ENCODE measurements at regions not wholly inside any gene's neighbourhood (a gene's known extent, or its start where the extent isn't known, plus 50 kb on each side); places are given as distances from the start of the nearest gene placed in this dataset.
"Not testable (repeated sequence)": the region's sequence is repeated elsewhere in the genome, so short reads cannot be mapped to it uniquely, and the experiment has no call there.

DNA sequence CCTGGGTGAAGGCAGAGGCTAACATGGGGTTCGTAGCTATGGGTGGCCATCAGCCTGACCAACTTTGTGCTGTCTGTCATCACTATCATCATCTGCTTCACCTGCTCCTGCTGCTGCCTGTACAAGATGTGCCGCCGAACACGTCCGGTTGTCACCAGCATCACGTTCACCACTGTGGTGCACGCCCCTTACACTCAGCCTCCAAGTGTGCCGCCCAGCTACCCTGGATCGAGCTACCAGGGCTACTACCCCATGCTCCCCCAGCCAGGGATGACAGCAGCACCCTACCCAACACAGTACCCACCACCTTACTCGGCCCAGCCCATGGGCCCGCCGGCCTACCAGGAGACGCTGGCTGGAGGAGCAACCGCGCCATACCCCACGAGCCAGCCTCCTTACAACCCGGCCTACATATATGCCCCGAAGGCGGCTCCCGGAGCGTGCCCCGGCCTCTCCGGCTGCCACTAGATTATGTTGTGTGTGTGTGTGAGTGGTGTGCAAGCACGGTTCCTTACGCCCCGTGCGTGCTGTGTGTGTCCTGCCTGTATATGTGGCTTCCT is 213.4 kb upstream of the XIST start:
- no peak for DNase-seq (ENCODE audit: low spot score)

DNA sequence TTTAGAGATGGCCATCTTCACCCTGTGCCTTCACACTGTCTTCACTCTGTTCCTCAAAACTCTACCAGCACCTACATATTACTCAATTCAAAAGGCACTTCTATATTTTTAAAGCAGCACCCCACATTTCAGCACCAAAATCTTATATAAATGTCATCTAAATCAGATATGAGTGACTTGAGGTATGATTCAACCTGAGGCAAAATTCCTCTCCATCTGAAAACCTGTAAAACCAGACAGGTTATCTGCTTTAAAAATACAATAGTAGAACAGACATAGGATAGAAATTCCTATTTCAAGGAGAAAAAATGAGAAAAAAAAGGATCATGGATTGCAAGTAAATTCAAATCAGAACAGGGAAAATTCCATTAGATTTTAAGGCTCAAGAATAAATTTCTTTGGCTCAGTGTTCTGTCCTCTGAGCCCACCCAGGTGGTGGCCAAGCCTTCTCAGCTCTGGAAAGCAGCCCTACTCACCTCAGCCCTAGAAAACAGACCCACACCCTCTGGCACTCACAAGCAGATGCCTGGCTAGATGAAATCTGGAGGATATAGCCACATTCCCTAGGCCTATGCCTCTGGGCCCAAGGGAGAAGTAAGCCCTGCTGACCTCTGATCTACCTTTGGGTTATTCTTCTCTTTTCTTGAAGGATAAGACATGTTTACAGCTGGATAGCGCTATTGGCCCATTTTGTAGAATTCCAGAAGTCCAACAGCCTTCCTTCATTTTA is 211.1 kb upstream of the XIST start:
- no peak for DNase-seq (ENCODE audit: low spot score)

DNA sequence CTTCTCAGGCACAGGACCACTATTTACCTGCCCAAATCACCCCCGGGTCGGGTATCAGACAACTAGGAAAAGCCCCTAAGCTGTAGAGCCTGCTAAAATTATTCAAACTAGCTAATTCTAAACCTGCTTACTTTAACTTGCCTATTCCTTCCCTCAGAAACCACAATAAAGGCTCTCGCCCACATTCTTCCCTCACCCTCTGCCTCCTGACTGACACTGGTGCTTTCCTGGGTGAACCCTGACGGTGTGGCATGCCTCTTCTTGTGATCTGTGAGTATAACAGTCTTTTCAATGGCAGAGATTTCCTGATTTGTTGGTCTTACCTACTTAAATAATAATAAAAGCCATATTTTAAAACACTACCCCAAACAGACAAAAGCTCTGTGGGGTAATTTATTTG is 209.4 kb upstream of the XIST start:
- no peak for DNase-seq (ENCODE audit: low spot score)

DNA sequence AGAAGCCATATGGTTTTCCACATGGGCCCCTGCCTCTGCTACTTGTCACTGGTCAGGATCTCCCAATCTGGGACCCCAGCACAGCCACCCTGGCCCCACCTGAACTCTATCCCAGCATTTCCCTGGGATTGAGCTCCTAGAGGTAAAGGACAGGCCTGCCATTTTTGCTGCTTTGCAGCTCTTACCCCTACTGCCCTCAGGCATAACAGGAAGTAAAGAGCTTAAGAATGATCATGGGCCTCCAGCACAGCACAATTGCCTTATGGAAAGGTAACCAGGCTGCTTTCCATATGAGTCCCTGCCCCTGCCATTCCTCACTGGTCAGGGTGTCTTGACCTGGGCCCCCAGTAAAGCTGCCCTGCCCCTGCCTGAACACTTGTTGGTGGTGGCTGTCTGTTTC is 196.6 kb upstream of the XIST start:
- DNase-seq (ENCODE audit: low spot score): no peak

DNA sequence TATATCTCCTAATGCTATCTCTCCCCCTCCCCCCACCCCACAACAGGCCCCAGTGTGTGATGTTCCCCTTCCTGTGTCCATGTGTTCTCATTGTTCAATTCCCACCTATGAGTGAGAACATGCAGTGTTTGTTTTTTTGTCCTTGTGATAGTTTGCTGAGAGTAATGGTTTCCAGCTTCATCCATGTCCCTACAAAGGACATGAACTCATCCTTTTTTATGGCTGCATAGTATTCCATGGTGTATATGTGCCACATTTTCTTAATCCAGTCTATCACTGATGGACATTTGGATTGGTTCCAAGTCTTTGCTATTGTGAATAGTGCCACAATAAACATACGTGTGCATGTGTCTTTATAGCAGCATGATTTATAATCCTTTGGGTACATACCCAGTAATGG is 181.6 kb upstream of the XIST start:
- DNase-seq (ENCODE audit: low spot score): not testable (repeated sequence)

DNA sequence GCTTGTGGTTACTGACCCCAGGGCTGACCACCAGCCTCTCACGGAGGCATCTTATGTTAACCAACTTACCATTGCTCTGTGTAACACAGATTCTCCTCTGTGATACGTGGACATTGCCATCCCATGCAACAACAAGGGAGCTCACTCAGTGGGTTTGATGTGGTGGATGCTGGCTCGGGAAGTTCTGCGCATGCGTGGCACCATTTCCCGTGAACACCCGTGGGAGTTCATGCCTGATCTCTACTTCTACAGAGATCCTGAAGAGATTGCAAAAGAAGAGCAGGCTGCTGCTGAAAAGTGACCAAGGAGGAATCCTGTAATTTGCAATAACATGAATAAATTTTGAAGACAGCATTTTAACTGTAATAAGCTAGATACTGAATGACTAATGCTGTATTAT is 179.0 kb upstream of the XIST start:
- DNase-seq (ENCODE audit: low spot score): not testable (repeated sequence)

DNA sequence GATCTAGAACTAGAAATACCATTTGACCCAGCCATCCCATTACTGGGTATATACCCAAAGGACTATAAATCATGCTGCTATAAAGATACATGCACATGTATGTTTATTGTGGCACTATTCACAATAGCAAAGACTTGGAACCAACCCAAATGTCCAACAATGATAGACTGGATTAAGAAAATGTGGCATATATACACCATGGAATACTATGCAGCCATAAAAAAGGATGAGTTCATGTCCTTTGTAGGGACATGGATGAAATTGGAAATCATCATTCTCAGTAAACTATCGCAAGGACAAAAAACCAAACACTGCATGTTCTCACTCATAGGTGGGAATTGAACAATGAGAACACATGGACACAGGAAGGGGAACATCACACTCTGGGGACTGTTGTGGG is 178.3 kb upstream of the XIST start:
- DNase-seq (ENCODE audit: low spot score): not testable (repeated sequence)

DNA sequence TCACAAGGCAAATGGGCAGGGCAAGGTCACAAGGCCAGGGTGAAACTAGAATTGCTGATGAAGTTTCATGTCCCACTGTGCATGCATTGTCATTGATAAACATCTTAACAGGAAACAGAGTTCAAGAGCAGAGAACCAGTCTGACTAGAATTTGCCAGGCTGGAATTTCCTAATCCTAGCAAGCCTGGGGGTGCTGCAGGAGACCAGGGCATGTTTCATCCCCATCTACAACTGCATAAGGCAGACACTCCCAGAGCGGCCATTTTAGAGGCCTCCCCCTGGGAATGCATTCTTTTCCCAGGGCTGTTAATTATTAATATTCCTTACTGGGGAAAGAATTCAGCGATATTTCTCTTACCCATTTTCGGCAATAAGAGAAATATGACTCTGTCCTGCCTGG is 172.6 kb upstream of the XIST start:
- DNase-seq (ENCODE audit: low spot score): not testable (repeated sequence)

DNA sequence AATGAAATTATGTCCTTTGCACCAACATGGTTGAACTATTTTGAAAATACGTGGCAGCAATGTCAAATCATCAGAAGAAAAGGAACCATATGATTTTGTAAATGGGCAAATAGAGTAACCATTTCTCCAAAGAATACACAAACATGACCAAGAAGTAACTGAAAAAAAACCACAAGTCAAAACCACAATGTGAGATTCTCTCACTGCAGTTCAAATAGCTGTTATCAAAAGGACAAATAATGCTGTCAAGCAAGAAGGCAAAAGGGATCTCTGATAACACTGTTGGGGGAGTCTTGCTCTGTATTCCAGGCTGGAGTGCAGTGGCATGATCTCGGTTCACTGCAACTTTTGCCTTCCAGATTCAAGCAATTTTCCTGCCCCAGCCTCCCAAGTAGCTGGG is 170.7 kb upstream of the XIST start:
- DNase-seq (ENCODE audit: low spot score): no peak

DNA sequence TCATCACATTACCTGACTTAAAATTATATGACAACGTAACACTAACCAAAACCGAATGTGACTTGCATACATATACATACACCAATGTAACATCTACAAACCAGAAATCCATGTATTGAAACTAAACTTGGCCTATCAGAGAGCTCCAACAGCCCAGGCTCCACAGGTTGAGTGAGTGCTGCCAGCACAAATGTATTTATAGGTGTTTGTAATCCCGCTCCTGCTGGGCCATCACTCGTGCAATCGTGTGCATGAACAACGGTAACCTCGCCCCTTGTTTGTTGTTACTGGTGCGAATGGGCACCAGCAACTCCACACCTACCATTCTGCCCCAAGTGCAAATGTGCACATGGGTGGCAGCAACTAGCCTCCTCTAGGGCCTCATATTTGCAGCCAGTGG is 165.7 kb upstream of the XIST start:
- no peak for DNase-seq (ENCODE audit: low spot score)

DNA sequence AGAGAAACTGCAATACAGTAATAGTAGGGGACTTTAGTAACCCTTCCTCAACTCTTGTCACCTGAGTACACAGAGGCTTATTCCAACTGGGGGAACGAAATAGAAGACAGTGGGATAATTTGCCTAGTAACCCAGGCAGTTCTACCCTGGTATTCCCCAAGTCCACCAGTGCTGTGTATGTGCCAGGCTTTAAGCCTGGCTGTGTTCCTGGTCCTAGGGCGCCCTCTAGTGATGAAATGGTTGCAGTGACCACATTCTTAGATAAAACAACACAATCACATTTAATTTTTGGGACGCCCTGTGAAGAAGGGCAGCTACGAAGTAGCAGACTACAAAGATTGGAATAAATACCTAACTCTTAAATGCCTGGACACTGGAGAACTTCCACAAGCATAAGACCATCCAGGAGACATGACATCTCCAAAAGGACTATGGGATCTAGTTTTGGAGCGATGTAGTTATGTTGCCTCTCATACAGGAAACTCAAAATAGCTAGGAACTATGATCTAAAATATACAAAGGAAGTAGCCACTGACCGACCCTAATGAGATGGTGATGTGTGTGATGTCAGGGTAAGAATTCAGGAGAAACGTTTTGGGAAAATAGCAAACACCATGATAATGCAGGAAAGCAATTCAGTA is 163.0 kb upstream of the XIST start:
- peak; percentile 36 for DNase-seq (ENCODE audit: low spot score)

DNA sequence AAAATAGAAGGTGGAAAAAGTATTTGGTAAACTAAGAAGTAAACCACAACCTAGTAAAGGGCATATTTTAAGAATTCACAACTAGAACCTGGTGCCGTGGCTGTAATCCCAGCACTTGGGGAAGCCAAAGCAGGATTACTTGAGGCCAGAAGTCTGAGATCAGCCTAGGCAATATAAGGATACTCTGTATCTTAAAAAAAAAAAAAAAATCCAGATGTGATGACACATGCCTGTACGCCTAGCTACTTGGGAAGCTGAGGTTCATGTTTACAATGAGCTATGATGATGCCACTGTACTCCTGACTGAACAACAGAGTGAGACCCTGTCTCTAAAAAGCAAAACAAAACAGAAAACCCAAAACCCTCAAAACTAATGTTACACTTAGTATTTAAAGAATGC is 156.5 kb upstream of the XIST start:
- DNase-seq (ENCODE audit: low spot score): no peak

DNA sequence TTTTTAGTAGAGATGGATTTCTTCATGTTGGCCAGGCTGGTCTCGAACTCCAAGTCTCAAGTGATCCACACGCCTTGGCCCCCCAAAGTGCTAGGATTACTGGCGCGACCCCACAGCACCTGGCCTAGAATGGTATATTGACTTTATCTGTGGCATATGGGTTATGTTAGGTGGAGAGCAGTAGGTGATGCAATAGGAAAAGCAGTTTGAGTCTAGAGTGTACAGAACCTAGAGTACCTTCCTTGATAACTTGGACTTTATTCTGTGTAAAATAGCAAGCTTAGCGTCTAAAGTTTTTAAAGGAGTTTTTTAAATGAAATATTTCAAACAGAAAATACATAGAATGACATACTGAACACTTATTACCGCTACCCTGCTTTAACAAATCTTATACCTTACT is 139.5 kb upstream of the XIST start:
- DNase-seq (ENCODE audit: low spot score): no peak

DNA sequence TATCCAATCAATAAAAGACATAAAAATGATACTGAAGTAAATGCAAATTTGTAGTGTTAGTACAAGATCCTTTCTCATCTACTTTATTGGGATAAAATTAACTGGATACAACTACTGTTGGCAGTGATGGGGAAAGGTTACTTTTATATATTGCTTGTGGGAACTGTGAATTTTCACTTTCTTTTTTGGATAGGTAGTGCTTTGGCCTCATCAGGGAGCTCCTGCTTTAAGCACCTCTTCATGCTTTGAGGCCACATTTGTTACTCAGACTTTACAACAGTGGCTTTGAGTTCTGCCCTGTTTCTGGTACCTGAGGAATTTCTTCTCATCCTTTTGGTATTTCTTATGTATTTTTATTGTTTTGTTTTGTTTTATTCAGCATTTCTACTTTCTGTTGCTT is 134.7 kb upstream of the XIST start:
- DNase-seq (ENCODE audit: low spot score): no peak

DNA sequence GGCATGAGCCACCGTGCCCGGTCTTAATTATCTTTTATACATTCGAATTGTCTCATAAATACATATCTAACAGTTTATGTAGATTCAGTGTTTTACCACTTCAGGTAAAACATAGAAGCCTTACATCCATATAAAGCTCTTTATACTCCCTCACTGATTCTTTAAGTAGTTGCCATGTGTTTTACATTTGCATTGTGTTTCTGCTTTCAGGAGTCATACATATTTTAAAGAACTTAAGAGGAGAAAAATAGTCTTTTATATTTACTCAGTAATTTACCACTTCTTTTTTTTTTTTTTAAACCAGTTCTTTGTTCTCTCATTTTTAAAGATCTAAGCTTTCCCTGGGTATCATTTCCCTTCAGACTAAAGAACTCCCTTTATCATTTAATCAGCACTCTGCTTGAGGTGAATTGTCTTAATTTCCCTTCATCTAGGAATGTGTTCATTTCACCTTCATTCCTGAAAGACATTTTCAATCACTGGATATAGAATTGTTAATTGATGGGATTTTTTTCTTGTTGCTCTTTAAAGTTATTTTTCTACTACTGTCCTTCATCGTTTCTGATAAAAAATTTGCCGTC is 127.1 kb upstream of the XIST start:
- no peak for DNase-seq (ENCODE audit: low spot score)

DNA sequence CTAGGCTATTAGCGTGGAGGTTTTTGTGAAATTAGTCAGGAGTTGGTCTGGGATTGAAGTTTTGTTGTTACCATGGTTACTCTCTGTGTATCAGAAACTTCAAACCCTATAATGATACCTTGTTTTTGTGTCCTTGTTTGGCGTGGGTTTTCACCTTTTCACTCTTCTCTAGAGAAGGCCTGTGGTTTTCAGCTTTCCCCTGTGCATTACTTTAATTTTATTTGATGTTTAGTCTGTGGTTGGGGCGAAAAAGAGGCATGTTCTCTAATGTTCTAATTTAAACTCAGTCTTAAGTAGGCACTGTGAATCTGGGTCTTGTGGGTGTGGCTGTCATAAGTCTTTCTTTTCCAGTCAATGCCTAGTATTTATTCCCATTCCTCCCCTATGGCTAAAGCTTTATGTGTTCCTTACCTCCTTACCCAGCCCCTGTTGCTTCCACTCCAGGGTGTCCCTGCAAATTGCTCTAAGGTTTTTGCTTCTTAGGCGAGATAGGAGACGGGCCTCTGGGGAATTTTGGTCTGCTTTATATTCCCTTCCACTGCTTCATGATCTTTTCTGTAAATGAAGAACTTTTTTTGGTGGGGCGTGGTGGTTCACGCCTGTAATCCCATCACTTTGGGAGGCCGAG is 125.1 kb upstream of the XIST start:
- no peak for DNase-seq (ENCODE audit: low spot score)

DNA sequence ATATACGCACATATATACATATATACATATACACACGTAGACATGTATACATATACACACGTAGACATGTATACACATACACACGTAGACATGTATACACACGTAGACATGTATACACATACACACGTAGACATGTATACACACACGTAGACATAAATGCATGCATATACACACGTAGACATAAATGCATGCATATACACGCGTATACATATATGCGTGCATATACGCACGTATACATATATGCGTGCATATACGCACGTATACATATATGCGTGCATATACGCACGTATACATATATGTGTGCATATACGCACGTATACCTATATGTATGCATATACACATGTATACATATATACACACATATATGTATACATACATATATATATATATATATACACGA is 114.9 kb upstream of the XIST start:
- not testable (repeated sequence) for DNase-seq (ENCODE audit: low spot score)

DNA sequence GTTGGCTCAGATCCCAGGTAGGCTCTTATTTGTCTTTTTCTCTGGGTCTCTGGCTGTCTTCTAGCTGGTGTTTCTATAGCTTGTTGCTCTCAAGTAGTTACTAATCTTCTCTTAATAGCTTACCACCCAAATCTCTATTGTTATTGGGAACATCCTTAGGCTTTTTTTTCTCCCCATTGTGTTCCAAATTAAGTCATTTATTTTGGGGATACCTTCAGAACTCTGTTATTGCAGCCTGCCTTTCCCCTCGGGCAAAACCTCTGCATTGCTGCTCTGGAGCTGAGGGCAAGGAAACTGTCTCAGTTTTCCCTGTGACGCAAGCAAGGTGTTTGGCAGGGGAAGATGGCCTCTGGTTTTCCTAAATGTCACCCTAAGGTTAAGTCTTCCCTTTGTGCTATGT is 113.3 kb upstream of the XIST start:
- no peak for DNase-seq (ENCODE audit: low spot score)

DNA sequence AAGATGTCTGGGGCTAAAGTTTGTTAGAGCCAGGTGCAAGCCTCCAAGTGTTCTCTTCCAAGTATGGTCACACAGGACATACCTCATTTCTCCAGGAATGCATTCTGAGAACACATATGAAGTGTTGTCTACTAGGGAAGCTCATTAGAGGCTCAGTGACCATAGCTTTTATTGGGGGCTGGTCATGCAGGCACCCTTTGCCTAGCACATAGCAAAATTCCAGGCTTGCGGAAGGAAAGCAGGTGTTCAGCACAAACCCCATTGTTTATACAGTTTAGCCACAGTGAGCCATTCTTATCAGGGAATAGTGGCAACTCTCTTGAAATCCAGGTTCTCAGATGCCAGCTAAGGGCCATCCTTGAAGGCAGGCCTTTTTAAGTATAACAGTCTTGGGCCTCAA is 112.1 kb upstream of the XIST start:
- no peak for DNase-seq (ENCODE audit: low spot score)

DNA sequence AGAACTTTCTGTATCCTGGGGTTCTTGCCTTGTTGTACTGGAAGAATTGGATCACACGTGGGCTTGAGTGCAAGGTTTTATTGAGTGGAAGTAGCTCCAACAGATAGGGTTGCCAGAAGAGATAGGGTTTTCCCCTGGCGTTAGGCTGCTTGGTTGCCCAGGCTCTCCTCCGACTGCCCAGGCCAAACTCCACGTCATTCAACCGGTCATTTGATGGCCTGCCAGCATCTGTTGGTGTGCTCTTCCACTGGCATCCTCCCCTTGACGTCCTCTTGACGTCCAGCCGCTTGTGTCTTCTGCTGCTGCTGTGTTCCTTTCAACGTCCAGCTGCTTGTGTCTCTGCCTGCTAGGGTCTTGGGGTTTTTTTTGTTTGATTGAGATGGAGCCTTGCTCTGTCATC is 111.2 kb upstream of the XIST start:
- no peak for DNase-seq (ENCODE audit: low spot score)

DNA sequence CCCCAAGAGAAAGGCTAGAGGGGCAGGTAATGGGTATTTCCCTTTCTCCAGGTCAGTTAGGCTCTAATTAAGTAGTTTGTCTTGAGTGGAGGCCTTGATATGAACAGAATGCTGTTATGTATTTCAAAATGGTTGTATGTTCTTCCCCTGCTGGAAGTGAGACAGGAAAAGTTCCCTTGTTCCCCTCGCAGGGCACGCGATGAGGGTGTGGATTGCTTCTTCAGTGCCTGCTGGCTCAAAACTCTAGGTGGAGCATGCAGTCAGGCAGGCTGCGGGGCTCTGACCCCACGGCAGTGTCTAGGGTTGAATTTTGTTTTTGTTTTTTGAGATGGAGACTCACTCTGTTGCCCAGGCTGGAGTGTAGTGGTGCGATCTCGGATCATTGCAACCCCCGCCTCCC is 110.4 kb upstream of the XIST start:
- no peak for DNase-seq (ENCODE audit: low spot score)

DNA sequence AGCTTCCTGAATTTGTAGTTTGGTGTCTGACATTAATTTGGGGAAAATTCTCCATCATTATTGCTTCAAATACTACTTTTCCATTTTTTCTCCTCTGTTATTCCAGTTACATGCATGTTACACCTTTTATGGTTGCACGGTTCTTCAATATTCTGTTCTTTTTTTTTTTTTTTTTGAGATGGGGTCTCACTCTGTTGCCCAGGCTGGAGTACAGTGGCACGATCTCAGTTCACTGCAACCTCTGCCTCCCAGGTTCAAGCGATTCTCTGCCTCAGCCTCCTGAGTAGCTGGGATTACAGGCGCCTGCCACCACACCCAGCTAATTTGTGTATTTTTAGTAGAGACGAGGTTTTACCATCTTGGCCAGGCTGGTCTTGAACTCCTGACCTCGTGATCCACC is 109.4 kb upstream of the XIST start:
- not testable (repeated sequence) for DNase-seq (ENCODE audit: low spot score)

DNA sequence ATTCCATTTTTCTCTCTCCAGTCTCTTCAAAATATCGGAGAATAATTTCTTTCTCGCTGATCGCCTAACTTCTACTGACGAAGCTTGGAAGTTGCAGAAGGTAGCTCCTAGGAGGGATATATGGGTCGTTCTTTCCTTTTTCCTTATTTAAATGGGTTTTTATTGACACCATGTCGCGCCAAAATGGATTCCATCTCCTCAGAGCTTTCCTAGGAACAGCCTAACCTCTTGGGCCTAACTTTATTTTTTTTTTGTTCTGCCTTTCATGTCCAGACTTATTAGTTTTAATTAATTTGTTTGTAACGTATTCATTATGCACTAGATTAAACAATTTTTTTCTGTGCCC is 92.0 kb upstream of the XIST start:
- no peak for DNase-seq (ENCODE audit: low spot score)
